ENCODE measurements at regions not wholly inside any gene's neighbourhood (a gene's known extent, or its start where the extent isn't known, plus 50 kb on each side); places are given as distances from the start of the nearest gene placed in this dataset.

DNA sequence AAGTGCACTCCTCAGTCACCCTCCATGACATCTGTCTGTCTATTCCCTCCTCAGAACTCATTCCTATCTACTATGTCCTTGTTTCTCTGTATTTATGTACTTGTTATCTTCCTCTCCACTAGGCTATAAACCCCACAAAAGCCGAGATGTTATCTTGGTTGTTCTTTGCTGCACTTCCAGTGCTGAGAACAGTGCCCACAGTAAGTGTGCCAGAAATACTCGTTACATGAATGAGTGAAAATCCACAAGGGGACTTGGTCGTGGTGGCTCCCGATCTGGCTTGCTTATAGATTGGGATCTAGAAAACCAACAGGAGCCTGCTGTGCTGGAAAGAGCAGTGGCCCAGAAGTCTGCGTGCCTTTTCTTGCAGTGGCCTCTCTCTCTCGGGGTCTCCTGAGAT, 111.9 kb upstream of the PRMT8 start:
- FAIRE-seq = no peak
- H3K4me3 ChIP-seq (ENCODE audit: low read length in 3 of 3) = no peak overlapping the region
- H3K27ac ChIP-seq (ENCODE audit: low read depth in 2 of 2, low read length in 2 of 2) = no peak overlapping the region
- TF ChIP-seq, protein P1, sequence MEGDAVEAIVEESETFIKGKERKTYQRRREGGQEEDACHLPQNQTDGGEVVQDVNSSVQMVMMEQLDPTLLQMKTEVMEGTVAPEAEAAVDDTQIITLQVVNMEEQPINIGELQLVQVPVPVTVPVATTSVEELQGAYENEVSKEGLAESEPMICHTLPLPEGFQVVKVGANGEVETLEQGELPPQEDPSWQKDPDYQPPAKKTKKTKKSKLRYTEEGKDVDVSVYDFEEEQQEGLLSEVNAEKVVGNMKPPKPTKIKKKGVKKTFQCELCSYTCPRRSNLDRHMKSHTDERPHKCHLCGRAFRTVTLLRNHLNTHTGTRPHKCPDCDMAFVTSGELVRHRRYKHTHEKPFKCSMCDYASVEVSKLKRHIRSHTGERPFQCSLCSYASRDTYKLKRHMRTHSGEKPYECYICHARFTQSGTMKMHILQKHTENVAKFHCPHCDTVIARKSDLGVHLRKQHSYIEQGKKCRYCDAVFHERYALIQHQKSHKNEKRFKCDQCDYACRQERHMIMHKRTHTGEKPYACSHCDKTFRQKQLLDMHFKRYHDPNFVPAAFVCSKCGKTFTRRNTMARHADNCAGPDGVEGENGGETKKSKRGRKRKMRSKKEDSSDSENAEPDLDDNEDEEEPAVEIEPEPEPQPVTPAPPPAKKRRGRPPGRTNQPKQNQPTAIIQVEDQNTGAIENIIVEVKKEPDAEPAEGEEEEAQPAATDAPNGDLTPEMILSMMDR (IDR thresholded peaks at IDR 0.05; ENCODE audit: borderline replicate concordance, extremely low read depth, insufficient read depth) = no peak
- H3K9me3 ChIP-seq (ENCODE audit: control insufficient read depth in 2 of 3, insufficient read depth in 1 of 3, low read length in 3 of 3) = no peaks in the 10 kb centered on the region
- DNase-seq = no peak
- no peaks in the 10 kb centered on the region for H3K27me3 ChIP-seq (ENCODE audit: control insufficient read depth, insufficient read depth, low read length)
- H3K4me1 ChIP-seq (ENCODE audit: control insufficient read depth in 2 of 3, insufficient read depth in 2 of 3, low read depth in 1 of 3, low read length in 3 of 3) = peaks cover 0 to 2% (median 0%) of the 10 kb centered on the region in 3 donors
- intact Hi-C loops (cut with DNase I) = no loop called here
- H3K9ac ChIP-seq (ENCODE audit: low read length in 3 of 3) = no peak overlapping the region
- H3K36me3 ChIP-seq (ENCODE audit: control insufficient read depth in 2 of 3, insufficient read depth in 3 of 3, low read length in 3 of 3) = no peaks in the 10 kb centered on the region

DNA sequence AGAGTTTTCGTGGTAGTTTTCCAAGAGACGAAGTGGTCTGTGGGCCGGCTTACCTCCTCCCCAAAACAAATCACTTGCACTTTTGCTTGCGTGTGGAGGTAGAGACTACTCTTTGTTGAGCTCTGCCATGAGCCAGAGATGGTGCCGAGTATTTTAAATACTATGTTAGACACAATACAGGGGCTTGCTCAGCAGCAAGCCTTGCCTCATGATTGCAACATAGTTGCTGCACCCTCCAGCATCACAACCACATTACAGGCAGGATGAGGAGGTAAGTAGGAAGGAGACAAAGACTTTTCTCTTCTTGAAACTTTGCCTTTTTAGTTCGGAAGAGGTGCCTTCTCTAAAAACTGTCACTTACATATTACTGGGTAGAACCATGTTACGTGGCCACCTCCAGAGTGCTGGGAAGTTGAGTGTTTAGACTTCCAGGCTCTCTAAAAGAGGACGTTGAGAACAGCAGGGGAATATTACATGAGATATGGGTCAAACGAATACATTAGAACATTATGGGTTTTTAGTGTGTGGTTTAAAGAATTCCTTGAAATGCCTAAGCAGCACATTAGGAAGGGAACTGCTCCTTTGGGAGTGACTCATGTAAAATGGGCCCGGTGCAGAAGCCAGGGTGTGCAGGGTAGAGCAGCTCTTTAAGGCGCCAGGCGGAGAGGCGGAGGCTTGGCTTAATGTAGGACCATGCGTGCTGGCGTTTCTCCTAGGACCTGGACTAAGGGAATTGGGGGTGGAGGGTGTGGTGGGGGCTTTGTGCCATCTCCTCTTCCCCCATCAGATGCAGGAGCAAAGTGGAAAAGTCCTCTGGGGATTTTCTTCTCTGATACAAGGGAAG, 110.6 kb upstream of the PRMT8 start:
- Histone ChIP-seq H3K9ac (ENCODE audit: low read length in 3 of 3) (no peak overlapping the region), H3K36me3 (ENCODE audit: control insufficient read depth in 2 of 3, insufficient read depth in 3 of 3, low read length in 3 of 3) (no peaks in the 10 kb centered on the region)
- no peak for FAIRE-seq

DNA sequence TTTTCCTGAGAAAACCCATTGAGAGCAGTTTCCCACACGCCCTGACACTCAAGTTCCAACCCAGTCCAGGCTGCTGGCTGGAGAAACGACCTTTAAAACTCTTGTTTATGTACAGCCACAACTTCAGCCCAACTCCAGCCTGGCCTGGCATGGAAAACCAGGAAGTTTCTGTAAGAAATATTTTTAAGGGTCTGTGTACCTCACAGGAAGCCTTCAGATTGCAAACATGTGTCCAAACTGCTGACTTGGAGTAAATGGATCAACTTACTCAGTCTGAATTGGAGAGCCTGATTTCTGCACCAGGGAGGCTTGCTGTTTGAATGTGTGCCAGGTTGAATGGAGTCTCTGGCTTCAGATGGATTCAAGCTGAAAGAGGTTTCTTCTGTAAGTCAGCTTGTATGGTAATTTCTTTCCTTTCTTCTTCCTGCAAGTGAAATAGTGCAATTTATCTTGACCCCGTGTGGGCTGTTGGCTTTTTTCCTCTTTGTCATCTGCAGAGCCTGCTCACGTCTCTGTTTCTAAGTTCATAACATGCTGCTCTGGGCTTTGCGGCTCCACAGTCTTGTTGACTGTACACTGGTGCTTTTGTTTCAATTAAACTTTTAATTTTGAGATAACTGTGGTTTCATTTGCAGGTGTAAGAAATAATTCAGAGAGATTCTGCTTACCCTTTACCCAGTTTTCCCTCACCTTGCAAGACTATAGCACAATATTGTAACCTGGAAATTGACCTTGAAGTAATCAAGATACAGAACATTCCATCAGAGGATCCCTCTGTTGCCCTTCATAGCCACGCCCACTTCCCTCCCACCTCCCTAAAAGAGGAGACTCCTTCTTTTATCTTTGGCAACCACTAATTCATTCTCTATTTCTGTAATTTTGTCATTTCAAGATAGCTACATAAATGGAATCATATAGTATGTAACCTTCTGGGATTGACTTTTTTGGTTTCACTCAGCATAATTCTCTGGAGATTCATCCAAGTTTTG, 109.7 kb upstream of the PRMT8 start:
- H3K36me3 ChIP-seq (ENCODE audit: control insufficient read depth in 2 of 3, insufficient read depth in 3 of 3, low read length in 3 of 3) = no peaks in the 10 kb centered on the region
- TF ChIP-seq, protein P1 (IDR thresholded peaks at IDR 0.05; ENCODE audit: borderline replicate concordance, extremely low read depth, insufficient read depth) = no peak
- intact Hi-C loops (cut with DNase I) = no loop called here
- FAIRE-seq (no peak), DNase-seq (peak in 2 of 5 donors; percentile 33 to 71)
- H3K4me1 ChIP-seq (ENCODE audit: control insufficient read depth in 2 of 3, insufficient read depth in 2 of 3, low read depth in 1 of 3, low read length in 3 of 3) = peaks cover 0 to 2% (median 0%) of the 10 kb centered on the region in 3 donors
- no peaks in the 10 kb centered on the region for H3K9me3 ChIP-seq (ENCODE audit: control insufficient read depth in 2 of 3, insufficient read depth in 1 of 3, low read length in 3 of 3)
- H3K27ac ChIP-seq (ENCODE audit: low read depth in 2 of 2, low read length in 2 of 2) = no peak overlapping the region
- H3K27me3 ChIP-seq (ENCODE audit: control insufficient read depth, insufficient read depth, low read length) = no peaks in the 10 kb centered on the region
- no peak overlapping the region for H3K4me3 ChIP-seq (ENCODE audit: low read length in 3 of 3)
- H3K9ac ChIP-seq (ENCODE audit: low read length in 3 of 3) = no peak overlapping the region

More for the DNA sequence above, 110.6 kb upstream of the PRMT8 start:
- Histone ChIP-seq H3K4me3 (ENCODE audit: low read length in 3 of 3) (no peak overlapping the region), H3K4me1 (ENCODE audit: control insufficient read depth in 2 of 3, insufficient read depth in 2 of 3, low read depth in 1 of 3, low read length in 3 of 3) (peaks cover 0 to 2% (median 0%) of the 10 kb centered on the region in 3 donors), H3K27me3 (ENCODE audit: control insufficient read depth, insufficient read depth, low read length) (no peaks in the 10 kb centered on the region), H3K27ac (ENCODE audit: low read depth in 2 of 2, low read length in 2 of 2) (no peak overlapping the region), H3K9me3 (ENCODE audit: control insufficient read depth in 2 of 3, insufficient read depth in 1 of 3, low read length in 3 of 3) (no peaks in the 10 kb centered on the region)
- intact Hi-C loops (cut with DNase I) = no loop called here
- DNase-seq = no peak
- TF ChIP-seq, protein P1 (IDR thresholded peaks at IDR 0.05; ENCODE audit: borderline replicate concordance, extremely low read depth, insufficient read depth) = no peak

Measured in kidney (tissue), 13 donors.